Esophagus muscularis mucosa (tissue), 4 donors: ENCODE measurements at regions not wholly inside any gene's neighbourhood (a gene's known extent, or its start where the extent isn't known, plus 50 kb on each side); places are given as distances from the start of the nearest gene placed in this dataset.

Source experiments
- DNase-seq: peaks from one replicate; pipeline ENCODE4 v3.0.0-alpha.2; 2017; ENCODE audit errors: extremely low spot score
- H3K27ac ChIP-seq, 4 donors: fragments of 200-600 bp; sonication (generic); replicated peaks in 1 of 4; 1 replicate in 3 of 4; 2 replicates in 1 of 4; pipeline ENCODE4 v1.5.1; 2016 to 2019; ENCODE audit warnings: mild to moderate bottlenecking in 1 of 4
- H3K27me3 ChIP-seq, 4 donors: fragments of 200-600 bp; sonication (generic); one replicate each; pipeline versions ENCODE4 v1.5.1 to v1.6.0; 2016 to 2019
- H3K36me3 ChIP-seq, 4 donors: fragments of 200-600 bp; sonication (generic); one replicate each; pipeline ENCODE4 v1.5.1; 2016 to 2019
- H3K4me1 ChIP-seq, 4 donors: fragments of 200-600 bp; sonication (generic); one replicate each; pipeline ENCODE4 v1.5.1; 2016 to 2019
- H3K4me3 ChIP-seq, 4 donors: fragments of 200-600 bp; sonication (generic); 1 replicate in 2 of 4; 2 replicates in 2 of 4; pipeline ENCODE4 v1.5.1; 2016 to 2019; ENCODE audit warnings: mild to moderate bottlenecking in 4 of 4, moderate library complexity in 1 of 4
- H3K9me3 ChIP-seq, 4 donors: fragments of 200-600 bp; sonication (generic); 1 replicate in 3 of 4; 2 replicates in 1 of 4; pipeline ENCODE4 v1.5.1; 2016 to 2019
- EP300 ChIP-seq: sonication (generic); formaldehyde crosslinking; IDR thresholded peaks from one replicate; pipeline ENCODE4 v1.6.1; 2017; ENCODE audit warnings: antibody characterized with exemption
- POLR2A ChIP-seq: fragments of 450-650 bp; IDR thresholded peaks from one replicate; pipeline ENCODE4 v1.6.1; 2017; ENCODE audit warnings: antibody characterized with exemption, moderate library complexity, mild to moderate bottlenecking, low read depth
- POLR2AphosphoS5 ChIP-seq, 2 donors: sonication (generic); formaldehyde crosslinking; IDR thresholded peaks; one replicate each; pipeline ENCODE4 v1.6.1; 2017; ENCODE audit warnings: antibody characterized with exemption in 2 of 2
- WGBS: methylation state at CpG from one replicate; pipeline ENCODE4 v1.1.5; 2018; 5-methylcytosine and 5-hydroxymethylcytosine counted together
- intact Hi-C: fragments of 100-400 bp; cut with DNase I; formaldehyde crosslinking; loops from one replicate; pipeline ENCODE4 v1.15.1; 2023
- TF ChIP-seq, protein P1 (sequence below), 3 experiments: fragments of 200-600 bp in 2 of 3; fragments of 450-650 bp in 1 of 3; sonication (generic) in 2 of 3; IDR thresholded peaks; one replicate each; pipeline ENCODE4 v1.5.1; 2017 to 2019; ENCODE audit warnings: antibody characterized with exemption in 3 of 3, mild to moderate bottlenecking in 2 of 3, moderate library complexity in 1 of 3

DNA sequence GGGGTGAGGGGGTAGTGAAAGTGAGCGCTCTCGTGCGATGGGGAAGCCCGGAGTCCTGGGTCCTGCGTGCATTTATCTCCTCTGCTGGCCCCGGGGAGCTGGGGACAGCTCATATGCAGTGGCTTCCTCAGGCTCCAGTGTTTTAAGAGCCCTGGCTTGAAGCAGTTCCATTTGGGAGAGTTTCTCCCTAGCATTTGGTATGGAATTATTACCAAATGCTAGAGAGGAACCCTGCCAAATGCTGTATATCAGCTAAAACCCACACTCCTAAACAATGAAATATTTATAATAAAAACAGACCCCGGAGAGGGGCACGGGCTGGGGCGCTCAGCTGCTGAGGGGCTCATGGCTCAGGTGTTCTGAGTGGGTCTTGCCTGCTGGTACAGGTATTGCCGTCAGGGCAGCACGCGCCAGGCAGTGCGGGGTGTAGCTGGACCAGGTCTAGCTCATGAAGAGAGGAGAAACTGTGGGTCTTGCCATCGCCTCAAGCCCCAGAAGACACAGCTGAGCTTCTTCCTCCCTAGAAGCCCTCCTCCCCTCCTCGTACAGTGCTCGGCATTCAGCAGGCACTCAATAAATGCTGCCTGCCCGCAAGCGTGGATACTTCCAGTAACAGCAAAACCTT lies 163.6 kb upstream of the ZNF536 start:
- peak; percentile 84 for DNase-seq
- Histone ChIP-seq H3K9me3 (peaks cover 0 to 14% (median 6%) of the 10 kb centered on the region in 4 donors), H3K27ac (no peak overlapping the region), H3K4me1 (no peaks in the 10 kb centered on the region), H3K27me3 (peaks cover 0 to 47% (median 0%) of the 10 kb centered on the region in 4 donors), H3K36me3 (no peaks in the 10 kb centered on the region), H3K4me3 (no peak overlapping the region)
- intact Hi-C loops: no loop called here
- WGBS: 87% methylated on average over 18 of the region's 18 CpGs
- TF ChIP-seq EP300 (no peak), POLR2AphosphoS5 (IDR thresholded peaks at IDR 0.05) (no peak), POLR2A (no peak)
- TF ChIP-seq, protein P1, sequence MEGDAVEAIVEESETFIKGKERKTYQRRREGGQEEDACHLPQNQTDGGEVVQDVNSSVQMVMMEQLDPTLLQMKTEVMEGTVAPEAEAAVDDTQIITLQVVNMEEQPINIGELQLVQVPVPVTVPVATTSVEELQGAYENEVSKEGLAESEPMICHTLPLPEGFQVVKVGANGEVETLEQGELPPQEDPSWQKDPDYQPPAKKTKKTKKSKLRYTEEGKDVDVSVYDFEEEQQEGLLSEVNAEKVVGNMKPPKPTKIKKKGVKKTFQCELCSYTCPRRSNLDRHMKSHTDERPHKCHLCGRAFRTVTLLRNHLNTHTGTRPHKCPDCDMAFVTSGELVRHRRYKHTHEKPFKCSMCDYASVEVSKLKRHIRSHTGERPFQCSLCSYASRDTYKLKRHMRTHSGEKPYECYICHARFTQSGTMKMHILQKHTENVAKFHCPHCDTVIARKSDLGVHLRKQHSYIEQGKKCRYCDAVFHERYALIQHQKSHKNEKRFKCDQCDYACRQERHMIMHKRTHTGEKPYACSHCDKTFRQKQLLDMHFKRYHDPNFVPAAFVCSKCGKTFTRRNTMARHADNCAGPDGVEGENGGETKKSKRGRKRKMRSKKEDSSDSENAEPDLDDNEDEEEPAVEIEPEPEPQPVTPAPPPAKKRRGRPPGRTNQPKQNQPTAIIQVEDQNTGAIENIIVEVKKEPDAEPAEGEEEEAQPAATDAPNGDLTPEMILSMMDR (IDR thresholded peaks at IDR 0.05): no peak

DNA sequence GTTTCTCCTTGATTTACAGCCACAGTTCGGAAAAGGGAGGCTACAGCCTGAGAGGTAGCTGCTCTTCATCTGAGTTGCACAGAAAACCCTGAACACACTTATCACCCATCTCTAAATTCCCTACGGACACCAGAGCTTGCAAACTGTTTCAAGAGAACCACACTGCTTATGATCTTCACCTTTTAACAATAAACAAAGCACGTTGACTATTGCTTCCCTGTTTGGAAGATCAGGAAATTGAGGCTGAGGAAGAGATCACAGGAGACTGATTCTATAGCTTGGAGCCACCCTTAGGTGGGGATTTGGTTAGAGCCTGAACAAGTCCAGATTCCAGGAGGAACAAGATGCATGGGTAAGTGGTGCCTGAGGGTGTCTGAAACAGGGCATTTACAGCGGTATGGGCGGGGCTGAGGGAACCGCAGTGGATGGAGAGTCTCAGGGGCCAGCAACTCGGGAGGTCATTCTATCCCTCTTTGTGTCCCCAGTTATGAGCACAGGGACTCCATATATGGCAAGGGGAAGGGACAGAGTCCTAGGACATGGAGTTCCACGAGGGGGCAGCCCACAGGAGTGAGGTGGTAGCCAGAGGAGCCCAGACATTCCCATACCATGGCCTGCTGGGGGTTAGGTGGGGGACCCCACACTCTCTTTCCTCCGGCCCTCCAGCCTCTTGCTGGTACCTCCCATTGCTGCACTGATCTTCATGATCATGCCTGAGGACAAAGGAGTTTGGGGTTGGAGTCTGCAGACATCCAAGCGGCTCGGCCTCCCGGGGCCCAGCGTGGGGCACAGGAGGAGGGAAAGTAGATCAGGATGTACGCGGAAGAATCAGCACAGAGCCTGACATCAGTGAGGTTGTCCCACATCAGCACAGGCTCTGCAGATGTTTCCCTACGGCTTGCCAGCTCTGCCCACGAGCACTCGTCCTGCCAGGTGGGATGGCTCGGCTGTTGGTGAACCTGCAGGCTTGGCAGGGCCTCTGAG lies 162.3 kb upstream of the ZNF536 start:
- H3K27ac ChIP-seq: no peak overlapping the region
- H3K4me3 ChIP-seq: no peak overlapping the region
- intact Hi-C loops: no loop called here
- no peaks in the 10 kb centered on the region for H3K36me3 ChIP-seq
- no peak for TF ChIP-seq POLR2A
- TF ChIP-seq, protein P1 (IDR thresholded peaks at IDR 0.05): no peak
- no peak for TF ChIP-seq POLR2AphosphoS5 (IDR thresholded peaks at IDR 0.05)
- no peak for TF ChIP-seq EP300
- H3K9me3 ChIP-seq: peaks cover 0 to 14% (median 6%) of the 10 kb centered on the region in 4 donors
- no peaks in the 10 kb centered on the region for H3K4me1 ChIP-seq
- 66% methylated on average over 15 of the region's 19 CpGs for WGBS
- H3K27me3 ChIP-seq: peaks cover 0 to 48% (median 0%) of the 10 kb centered on the region in 4 donors
- no peak for DNase-seq

DNA sequence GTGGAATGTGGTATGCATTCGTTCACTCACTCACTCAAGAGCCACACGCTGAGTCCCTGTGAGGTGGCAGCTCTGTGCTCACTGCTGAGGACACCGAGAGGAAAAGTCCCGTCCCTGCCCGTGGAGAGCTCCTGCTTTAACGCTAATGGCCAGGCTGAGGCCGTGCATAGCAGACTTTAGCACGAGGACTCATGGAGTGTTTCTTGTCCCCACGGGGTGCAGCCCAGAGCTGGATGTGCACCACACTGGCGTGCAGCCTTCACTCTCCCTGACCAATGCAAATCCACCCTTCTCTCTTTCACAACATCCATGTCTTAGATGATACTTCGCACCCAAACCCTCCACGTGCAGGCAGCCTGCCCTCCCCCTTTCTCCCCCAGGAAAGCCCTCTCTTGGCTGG lies 159.6 kb upstream of the ZNF536 start:
- H3K27ac ChIP-seq: no peak overlapping the region
- no peak for TF ChIP-seq EP300
- TF ChIP-seq POLR2AphosphoS5 (IDR thresholded peaks at IDR 0.05): no peak
- TF ChIP-seq, protein P1 (IDR thresholded peaks at IDR 0.05): no peak
- no peak for TF ChIP-seq POLR2A
- peaks cover 0 to 59% (median 0%) of the 10 kb centered on the region in 4 donors for H3K27me3 ChIP-seq
- no peaks in the 10 kb centered on the region for H3K36me3 ChIP-seq
- DNase-seq: no peak
- no peaks in the 10 kb centered on the region for H3K4me1 ChIP-seq
- H3K9me3 ChIP-seq: no peaks in the 10 kb centered on the region
- WGBS: 78% methylated on average over 10 of the region's 12 CpGs
- no peak overlapping the region for H3K4me3 ChIP-seq
- intact Hi-C loops: no loop called here

DNA sequence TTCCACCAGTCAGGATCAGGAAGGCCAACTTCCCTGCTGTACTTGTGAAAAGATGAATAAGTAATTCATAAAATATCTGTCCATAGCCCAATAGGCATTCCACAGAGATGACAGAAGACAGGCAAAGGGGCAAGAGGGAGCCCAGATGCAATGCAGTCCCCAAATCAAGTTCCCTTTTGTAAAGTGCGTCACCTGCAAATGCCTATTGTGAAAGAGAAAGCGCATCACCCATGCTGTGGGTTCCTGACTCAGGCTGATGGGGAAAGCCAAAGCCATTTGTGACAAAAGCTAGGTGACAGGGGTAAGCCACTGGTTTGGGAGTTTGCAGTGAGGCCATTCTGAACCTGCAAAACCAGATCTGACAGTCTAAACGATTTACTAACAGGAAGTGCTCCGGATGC lies 157.5 kb upstream of the ZNF536 start:
- no peak for TF ChIP-seq EP300
- TF ChIP-seq, protein P1 (IDR thresholded peaks at IDR 0.05): no peak
- no peak for TF ChIP-seq POLR2A
- TF ChIP-seq POLR2AphosphoS5 (IDR thresholded peaks at IDR 0.05): no peak
- H3K4me3 ChIP-seq: no peak overlapping the region
- intact Hi-C loops: no loop called here
- no peaks in the 10 kb centered on the region for H3K4me1 ChIP-seq
- peaks cover 0 to 49% (median 0%) of the 10 kb centered on the region in 4 donors for H3K27me3 ChIP-seq
- DNase-seq: no peak
- no peaks in the 10 kb centered on the region for H3K36me3 ChIP-seq
- no peaks in the 10 kb centered on the region for H3K9me3 ChIP-seq
- WGBS: 44% methylated on average over 4 of the region's 4 CpGs
- H3K27ac ChIP-seq: no peak overlapping the region
